SK-N-SH (cell line): ENCODE measurements at regions not wholly inside any gene's neighbourhood (a gene's known extent, or its start where the extent isn't known, plus 50 kb on each side); places are given as distances from the start of the nearest gene placed in this dataset.

ENCODE experiments used
- CTCF ChIA-PET: fragments of 300-600, 350-600 bp; formaldehyde crosslinking; extraction: SDS; loops from one replicate; lab custom pipeline; 2021; lab: Yijun Ruan, JAX
- POLR2A ChIA-PET: fragments of 350-600 bp; sonication (Branson Sonifier 250); formaldehyde crosslinking; extraction: SDS; loops from one replicate; lab custom pipeline; 2020; ENCODE audit warnings: antibody characterized with exemption, inconsistent platforms; lab: Yijun Ruan, JAX
- DNase-seq: peaks from one replicate; pipeline ENCODE4 v3.0.0; 2012
- H2AFZ ChIP-seq: fragments of 200-600 bp; sonication (generic); 2 replicates; pipeline ENCODE4 v1.8.1; 2016; ENCODE audit warnings: antibody characterized with exemption, mild to moderate bottlenecking, low read depth
- H3F3A ChIP-seq: fragments of 200-600 bp; sonication (generic); replicated peaks from 2 replicates; pipeline ENCODE3; 2016; ENCODE audit warnings: antibody characterized with exemption, mild to moderate bottlenecking; ENCODE audit not compliant: insufficient read depth
- H3K27ac ChIP-seq, 2 experiments: fragments of 200-500 bp in 1 of 2; fragments of 200-600 bp in 1 of 2; sonication (Bioruptor generic) in 1 of 2; sonication (generic), shearing (Covaris generic) in 1 of 2; 2 replicates each; pipeline versions ENCODE4 v1.5.1 to v1.6.1; 2014 to 2016; ENCODE audit warnings: low read depth in 2 of 2, inconsistent platforms in 1 of 2, low read length in 1 of 2, mild to moderate bottlenecking in 1 of 2, mixed read lengths in 1 of 2
- H3K27me3 ChIP-seq: fragments of 200-600 bp; sonication (generic), shearing (Covaris generic); 2 replicates; pipeline ENCODE4 v1.6.1; 2016; ENCODE audit warnings: mixed run types; ENCODE audit not compliant: insufficient read depth
- H3K36me3 ChIP-seq, 2 experiments: fragments of 200-500 bp in 1 of 2; fragments of 200-600 bp in 1 of 2; sonication (Bioruptor generic) in 1 of 2; sonication (generic) in 1 of 2; replicated peaks in 1 of 2; 2 replicates each; pipeline versions ENCODE3 to v1.5.1; 2014 to 2016; ENCODE audit warnings: low read length in 1 of 2, mild to moderate bottlenecking in 1 of 2; ENCODE audit not compliant: insufficient read depth in 2 of 2, control insufficient read depth in 1 of 2
- H3K4me1 ChIP-seq, 2 experiments: fragments of 200-500 bp in 1 of 2; fragments of 200-600 bp in 1 of 2; sonication (Bioruptor generic) in 1 of 2; sonication (generic), shearing (Covaris generic) in 1 of 2; 2 replicates each; pipeline versions ENCODE4 v1.5.1 to v1.6.1; 2014 to 2016; ENCODE audit warnings: low read depth in 1 of 2, low read length in 1 of 2, mixed run types in 1 of 2; ENCODE audit not compliant: insufficient read depth in 2 of 2, control insufficient read depth in 1 of 2
- H3K4me2 ChIP-seq: fragments of 200-600 bp; sonication (generic), shearing (Covaris generic); 2 replicates; pipeline ENCODE4 v1.6.1; 2017; ENCODE audit warnings: mixed run types
- H3K4me3 ChIP-seq, 2 experiments: fragments of 200-500 bp in 1 of 2; fragments of 200-600 bp in 1 of 2; sonication (Bioruptor generic) in 1 of 2; sonication (generic), shearing (Covaris generic) in 1 of 2; 2 replicates each; pipeline versions ENCODE4 v1.5.1 to v1.8.1; 2014 to 2016; ENCODE audit warnings: low read depth in 2 of 2, inconsistent platforms in 1 of 2, low read length in 1 of 2, mild to moderate bottlenecking in 1 of 2, mixed read lengths in 1 of 2, moderate library complexity in 1 of 2
- H3K79me2 ChIP-seq: fragments of 200-600 bp; sonication (generic); 2 replicates; pipeline ENCODE4 v1.8.1; 2017; ENCODE audit warnings: mild to moderate bottlenecking; ENCODE audit not compliant: insufficient read depth
- H3K9ac ChIP-seq: fragments of 200-600 bp; sonication (generic); 2 replicates; pipeline ENCODE4 v1.6.1; 2017; ENCODE audit warnings: mixed run types
- H3K9me2 ChIP-seq: fragments of 200-600 bp; sonication (generic); 2 replicates; pipeline ENCODE4 v1.6.1; 2017; ENCODE audit warnings: mixed run types
- H3K9me3 ChIP-seq: fragments of 200-600 bp; sonication (generic); 2 replicates; pipeline ENCODE4 v1.6.1; 2017; ENCODE audit warnings: mixed run types, mild to moderate bottlenecking, moderate library complexity
- H4K20me1 ChIP-seq: fragments of 200-600 bp; sonication (generic); 2 replicates; pipeline ENCODE4 v1.6.1; 2017; ENCODE audit warnings: mild to moderate bottlenecking, mixed run types; ENCODE audit not compliant: insufficient read depth
- CHD2 ChIP-seq: fragments of 150-350 bp; IDR thresholded peaks from 2 replicates; pipeline ENCODE4 v1.6.1; 2018; ENCODE audit warnings: low read length; ENCODE audit not compliant: partially characterized antibody
- ELF1 ChIP-seq: IDR thresholded peaks from 2 replicates; pipeline ENCODE4 v1.4.0; 2012
- FOSL2 ChIP-seq: IDR thresholded peaks from 2 replicates; pipeline ENCODE4 v1.4.0; 2012; ENCODE audit warnings: low read depth, mild to moderate bottlenecking, moderate library complexity, borderline replicate concordance
- FOXJ3 ChIP-seq: sonication (generic); formaldehyde crosslinking; IDR thresholded peaks from 2 replicates; pipeline ENCODE4 v1.5.1; 2020; ENCODE audit warnings: mild to moderate bottlenecking, missing genetic modification reagents
- FOXM1 ChIP-seq: IDR thresholded peaks from 2 replicates; pipeline ENCODE4 v1.4.0; 2012; ENCODE audit warnings: low read depth, mild to moderate bottlenecking
- GATA2 ChIP-seq: sonication (generic); formaldehyde crosslinking; IDR thresholded peaks from 2 replicates; pipeline ENCODE4 v1.5.0; 2020; ENCODE audit warnings: mild to moderate bottlenecking, missing genetic modification reagents
- MAX ChIP-seq: IDR thresholded peaks from 2 replicates; pipeline ENCODE4 v1.4.0; 2012; ENCODE audit warnings: low read depth
- MEF2A ChIP-seq: IDR thresholded peaks from 2 replicates; pipeline ENCODE4 v1.4.0; 2012; ENCODE audit warnings: low read depth, borderline replicate concordance
- MXI1 ChIP-seq: IDR thresholded peaks from 2 replicates; pipeline ENCODE4 v1.6.1; 2012; ENCODE audit warnings: mild to moderate bottlenecking, low read depth, low read length, improper control_type of control experiment
- NFIC ChIP-seq: IDR thresholded peaks from 2 replicates; pipeline ENCODE4 v1.4.0; 2012; ENCODE audit warnings: borderline replicate concordance
- POLR2AphosphoS5 ChIP-seq: IDR thresholded peaks from 2 replicates; pipeline ENCODE4 v1.6.1; 2012; ENCODE audit warnings: low read depth, low read length
- RAD21 ChIP-seq: IDR thresholded peaks from 2 replicates; pipeline ENCODE4 v1.6.1; 2012; ENCODE audit warnings: mild to moderate bottlenecking, low read length
- RCOR1 ChIP-seq: fragments of 150-350 bp; IDR thresholded peaks from 2 replicates; pipeline ENCODE4 v1.6.1; 2017; ENCODE audit warnings: antibody characterized with exemption, low read length
- SIN3A ChIP-seq: IDR thresholded peaks from 2 replicates; pipeline ENCODE4 v1.6.1; 2012; ENCODE audit warnings: low read depth, mild to moderate bottlenecking, low read length, moderate library complexity, borderline replicate concordance
- SMC3 ChIP-seq: IDR thresholded peaks from 2 replicates; pipeline ENCODE4 v1.6.1; 2012; ENCODE audit warnings: low read depth, low read length, improper control_type of control experiment
- TAF1 ChIP-seq: IDR thresholded peaks from 2 replicates; pipeline ENCODE4 v1.6.1; 2012; ENCODE audit warnings: low read depth, mild to moderate bottlenecking, low read length, moderate library complexity, borderline replicate concordance
- TCF12 ChIP-seq: IDR thresholded peaks from 2 replicates; pipeline ENCODE4 v1.4.0; 2012
- TEAD4 ChIP-seq: IDR thresholded peaks from 2 replicates; pipeline ENCODE4 v1.4.0; 2012; ENCODE audit warnings: mild to moderate bottlenecking, borderline replicate concordance; ENCODE audit not compliant: insufficient read depth
- YY1 ChIP-seq: IDR thresholded peaks from 2 replicates; pipeline ENCODE4 v1.4.0; 2012; ENCODE audit warnings: low read depth, mild to moderate bottlenecking
- WGBS: methylation state at CpG from one replicate; pipeline ENCODE4 v1.1.6; 2017; ENCODE audit warnings: low lambda C conversion rate; 5-methylcytosine and 5-hydroxymethylcytosine counted together
- TF ChIP-seq, protein P1 (sequence below): IDR thresholded peaks from 2 replicates; pipeline ENCODE4 v1.6.1; 2012; ENCODE audit warnings: mild to moderate bottlenecking, low read depth, low read length, moderate library complexity
- TF ChIP-seq, protein P2 (sequence below): fragments of 150-350 bp; IDR thresholded peaks from 2 replicates; pipeline ENCODE4 v1.6.1; 2016; ENCODE audit warnings: mild to moderate bottlenecking, low read depth, low read length

DNA sequence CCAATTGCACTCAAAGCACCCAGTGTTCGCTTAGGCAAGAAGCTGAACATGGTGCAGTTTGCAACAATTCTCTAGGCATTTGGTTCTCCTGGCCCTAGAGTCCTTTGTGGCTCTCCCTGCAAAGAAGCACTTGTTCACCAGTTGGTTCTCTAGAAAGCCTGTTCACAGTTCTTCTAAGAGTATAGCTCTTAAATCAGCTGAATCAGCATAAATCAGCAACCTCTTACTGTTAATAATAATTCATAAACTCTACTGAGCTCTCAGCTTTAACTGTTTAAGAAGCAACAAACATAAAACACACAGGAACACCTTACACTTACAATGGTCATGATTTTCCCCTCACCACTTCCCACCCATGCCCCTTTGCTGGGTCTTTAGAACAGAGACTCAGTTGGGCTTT, 56.8 kb upstream of the PPP2R3A start:
- DNase-seq: no peak
- ChIA-PET POLR2A (no interaction called here), CTCF (interaction anchor here (1.0 to 6.4 kb wide), 3 partner anchors 12 to 134 kb away, joined by 3 to 55 read pairs (median 3); no protein-coding TSS in a partner anchor)
- H3K9me3 ChIP-seq: no peaks in the 10 kb centered on the region
- H3K4me2 ChIP-seq: no peak overlapping the region
- H3K79me2 ChIP-seq: no peaks in the 10 kb centered on the region
- no peaks in the 10 kb centered on the region for H4K20me1 ChIP-seq
- H3K4me1 ChIP-seq: no peaks in the 10 kb centered on the region
- no peak overlapping the region for H3K9ac ChIP-seq
- H3K27ac ChIP-seq: no peak overlapping the region
- H3F3A ChIP-seq: no peaks in the 10 kb centered on the region
- TF ChIP-seq MEF2A: no peak
- no peak for TF ChIP-seq ELF1
- no peak for TF ChIP-seq TAF1
- TF ChIP-seq CHD2: no peak
- TF ChIP-seq SMC3: no peak
- TF ChIP-seq, all 33 proteins: peak for 0
- Histone ChIP-seq H3K4me3 (no peak overlapping the region), H3K27me3 (no peaks in the 10 kb centered on the region), H3K36me3 (no peaks in the 10 kb centered on the region), H2AFZ (no peak overlapping the region), H3K9me2 (no peaks in the 10 kb centered on the region)
- no CpG with 5 or more reads among the region's 1 CpG for WGBS

DNA sequence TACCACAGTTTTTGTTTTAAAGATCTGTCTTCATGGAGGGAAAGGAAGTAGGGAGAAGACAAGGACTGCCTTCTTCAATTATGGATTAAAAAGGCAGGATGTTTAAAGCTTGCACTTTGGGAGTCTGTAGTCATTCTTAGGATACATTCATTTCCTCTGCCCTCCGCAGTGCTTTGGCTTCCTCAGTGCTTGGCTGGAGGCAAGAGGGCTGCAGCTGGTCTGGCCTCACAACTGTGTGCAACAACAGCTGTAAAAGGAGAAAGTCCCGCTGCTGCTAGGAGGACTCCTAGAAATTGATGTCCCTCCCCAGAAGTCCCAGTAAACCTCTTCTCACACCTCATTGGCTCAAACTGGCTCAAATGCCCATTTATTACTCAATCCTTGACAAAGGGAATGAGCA, 54.4 kb upstream of the PPP2R3A start:
- POLR2A ChIA-PET: no interaction called here
- H3K4me2 ChIP-seq: no peak overlapping the region
- no peaks in the 10 kb centered on the region for H3F3A ChIP-seq
- DNase-seq: no peak
- CTCF ChIA-PET: interaction anchor here (1.0 to 1.3 kb wide), 3 partner anchors 16 to 131 kb away, joined by 3 to 5 read pairs (median 3); no protein-coding TSS in a partner anchor
- H2AFZ ChIP-seq: no peak overlapping the region
- no peaks in the 10 kb centered on the region for H3K79me2 ChIP-seq
- H3K27ac ChIP-seq: no peak overlapping the region
- 58% methylated on average over 2 of the region's 2 CpGs for WGBS
- H3K4me3 ChIP-seq: no peak overlapping the region
- no peak for TF ChIP-seq RCOR1
- no peak for TF ChIP-seq NFIC
- TF ChIP-seq, protein P1, sequence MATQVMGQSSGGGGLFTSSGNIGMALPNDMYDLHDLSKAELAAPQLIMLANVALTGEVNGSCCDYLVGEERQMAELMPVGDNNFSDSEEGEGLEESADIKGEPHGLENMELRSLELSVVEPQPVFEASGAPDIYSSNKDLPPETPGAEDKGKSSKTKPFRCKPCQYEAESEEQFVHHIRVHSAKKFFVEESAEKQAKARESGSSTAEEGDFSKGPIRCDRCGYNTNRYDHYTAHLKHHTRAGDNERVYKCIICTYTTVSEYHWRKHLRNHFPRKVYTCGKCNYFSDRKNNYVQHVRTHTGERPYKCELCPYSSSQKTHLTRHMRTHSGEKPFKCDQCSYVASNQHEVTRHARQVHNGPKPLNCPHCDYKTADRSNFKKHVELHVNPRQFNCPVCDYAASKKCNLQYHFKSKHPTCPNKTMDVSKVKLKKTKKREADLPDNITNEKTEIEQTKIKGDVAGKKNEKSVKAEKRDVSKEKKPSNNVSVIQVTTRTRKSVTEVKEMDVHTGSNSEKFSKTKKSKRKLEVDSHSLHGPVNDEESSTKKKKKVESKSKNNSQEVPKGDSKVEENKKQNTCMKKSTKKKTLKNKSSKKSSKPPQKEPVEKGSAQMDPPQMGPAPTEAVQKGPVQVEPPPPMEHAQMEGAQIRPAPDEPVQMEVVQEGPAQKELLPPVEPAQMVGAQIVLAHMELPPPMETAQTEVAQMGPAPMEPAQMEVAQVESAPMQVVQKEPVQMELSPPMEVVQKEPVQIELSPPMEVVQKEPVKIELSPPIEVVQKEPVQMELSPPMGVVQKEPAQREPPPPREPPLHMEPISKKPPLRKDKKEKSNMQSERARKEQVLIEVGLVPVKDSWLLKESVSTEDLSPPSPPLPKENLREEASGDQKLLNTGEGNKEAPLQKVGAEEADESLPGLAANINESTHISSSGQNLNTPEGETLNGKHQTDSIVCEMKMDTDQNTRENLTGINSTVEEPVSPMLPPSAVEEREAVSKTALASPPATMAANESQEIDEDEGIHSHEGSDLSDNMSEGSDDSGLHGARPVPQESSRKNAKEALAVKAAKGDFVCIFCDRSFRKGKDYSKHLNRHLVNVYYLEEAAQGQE: no peak
- TF ChIP-seq YY1: no peak
- TF ChIP-seq TCF12: no peak
- H4K20me1 ChIP-seq: no peaks in the 10 kb centered on the region
- H3K9me3 ChIP-seq: no peaks in the 10 kb centered on the region
- H3K27me3 ChIP-seq: no peaks in the 10 kb centered on the region
- H3K36me3 ChIP-seq: no peaks in the 10 kb centered on the region
- no peaks in the 10 kb centered on the region for H3K9me2 ChIP-seq
- no peaks in the 10 kb centered on the region for H3K4me1 ChIP-seq
- H3K9ac ChIP-seq: no peak overlapping the region

DNA sequence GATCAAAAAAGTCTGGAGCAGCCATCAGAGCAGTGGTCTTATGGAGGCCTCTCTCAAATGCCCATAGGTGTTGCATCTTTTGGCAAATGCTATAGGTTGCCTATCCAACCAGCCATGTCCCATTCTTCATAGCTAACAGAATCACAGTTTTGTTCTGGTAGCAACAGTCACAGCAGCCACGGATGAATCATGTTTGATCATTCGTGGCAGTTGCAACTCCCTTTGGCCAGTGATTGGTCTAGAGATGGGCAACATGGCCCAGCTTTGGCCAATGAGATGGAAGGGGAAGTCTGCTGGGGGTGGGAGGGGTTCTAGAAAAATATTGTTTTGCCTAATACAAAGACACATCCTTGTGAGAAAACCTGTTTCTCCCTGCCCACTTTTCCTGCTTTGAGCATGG, 50.3 kb upstream of the PPP2R3A start:
- no peaks in the 10 kb centered on the region for H3K9me3 ChIP-seq
- H3F3A ChIP-seq: no peaks in the 10 kb centered on the region
- H3K4me2 ChIP-seq: no peak overlapping the region
- 28% methylated on average over 2 of the region's 2 CpGs for WGBS
- H4K20me1 ChIP-seq: no peaks in the 10 kb centered on the region
- no peaks in the 10 kb centered on the region for H3K36me3 ChIP-seq
- no peak overlapping the region for H3K27ac ChIP-seq
- DNase-seq: no peak
- no peak overlapping the region for H3K4me3 ChIP-seq
- H3K9ac ChIP-seq: no peak overlapping the region
- no peak overlapping the region for H2AFZ ChIP-seq
- no peaks in the 10 kb centered on the region for H3K4me1 ChIP-seq
- no peaks in the 10 kb centered on the region for H3K9me2 ChIP-seq
- no peaks in the 10 kb centered on the region for H3K27me3 ChIP-seq
- no peaks in the 10 kb centered on the region for H3K79me2 ChIP-seq
- ChIA-PET CTCF (interaction anchor here (9.7 kb wide), 1 partner anchor 130 kb away, joined by 153 read pairs; no protein-coding TSS in a partner anchor), POLR2A (no interaction called here)
- TF ChIP-seq ELF1: no peak
- TF ChIP-seq RAD21: no peak
- no peak for TF ChIP-seq TAF1
- no peak for TF ChIP-seq SIN3A
- no peak for TF ChIP-seq MEF2A
- no peak for TF ChIP-seq TEAD4
- no peak for TF ChIP-seq MXI1
- TF ChIP-seq MAX: no peak
- no peak for TF ChIP-seq FOXM1
- no peak for TF ChIP-seq FOSL2
- TF ChIP-seq GATA2 (CRISPR knock-in tag): no peak
- TF ChIP-seq, protein P2, sequence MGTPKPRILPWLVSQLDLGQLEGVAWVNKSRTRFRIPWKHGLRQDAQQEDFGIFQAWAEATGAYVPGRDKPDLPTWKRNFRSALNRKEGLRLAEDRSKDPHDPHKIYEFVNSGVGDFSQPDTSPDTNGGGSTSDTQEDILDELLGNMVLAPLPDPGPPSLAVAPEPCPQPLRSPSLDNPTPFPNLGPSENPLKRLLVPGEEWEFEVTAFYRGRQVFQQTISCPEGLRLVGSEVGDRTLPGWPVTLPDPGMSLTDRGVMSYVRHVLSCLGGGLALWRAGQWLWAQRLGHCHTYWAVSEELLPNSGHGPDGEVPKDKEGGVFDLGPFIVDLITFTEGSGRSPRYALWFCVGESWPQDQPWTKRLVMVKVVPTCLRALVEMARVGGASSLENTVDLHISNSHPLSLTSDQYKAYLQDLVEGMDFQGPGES: no peak
- TF ChIP-seq POLR2AphosphoS5: no peak
- TF ChIP-seq FOXJ3 (CRISPR knock-in tag): no peak
